Keratinocyte (primary cell): ENCODE measurements at regions not wholly inside any gene's neighbourhood (a gene's known extent, or its start where the extent isn't known, plus 50 kb on each side); places are given as distances from the start of the nearest gene placed in this dataset.

Experiments used
- CTCF ChIP-seq, 3 experiments: IDR thresholded peaks in 1 of 3; conservative IDR thresholded peaks in 1 of 3; optimal IDR thresholded peaks in 1 of 3; 2 replicates in 2 of 3; 3 replicates in 1 of 3; pipeline versions ENCODE3 to v1.5.1; 2011; ENCODE audit warnings: low read length in 3 of 3, mild to moderate bottlenecking in 3 of 3, moderate library complexity in 2 of 3, control low read depth in 1 of 3, inconsistent platforms in 1 of 3; ENCODE audit not compliant: insufficient read depth in 2 of 3; ENCODE audit errors: extremely low read depth in 1 of 3
- EZH2 ChIP-seq: IDR thresholded peaks from one replicate; pipeline ENCODE4 v1.6.1; 2012; ENCODE audit warnings: inconsistent platforms, mild to moderate bottlenecking, low read length, moderate library complexity

- no peak for TF ChIP-seq CTCF (optimal IDR thresholded peaks at IDR 0.05 in 1 of 3, IDR thresholded peaks at IDR 0.05 in 1 of 3, conservative IDR thresholded peaks at IDR 0.05 in 1 of 3; ENCODE audit: extremely low read depth in 1 of 3, insufficient read depth in 2 of 3, low read length in 3 of 3)
- TF ChIP-seq EZH2, result no peak
Observed at GRCh38 chr13:78820541-78820940, 161.6 kb upstream of the OBI1 start.
